ENCODE measurements at regions not wholly inside any gene's neighbourhood (a gene's known extent, or its start where the extent isn't known, plus 50 kb on each side); places are given as distances from the start of the nearest gene placed in this dataset.

DNA sequence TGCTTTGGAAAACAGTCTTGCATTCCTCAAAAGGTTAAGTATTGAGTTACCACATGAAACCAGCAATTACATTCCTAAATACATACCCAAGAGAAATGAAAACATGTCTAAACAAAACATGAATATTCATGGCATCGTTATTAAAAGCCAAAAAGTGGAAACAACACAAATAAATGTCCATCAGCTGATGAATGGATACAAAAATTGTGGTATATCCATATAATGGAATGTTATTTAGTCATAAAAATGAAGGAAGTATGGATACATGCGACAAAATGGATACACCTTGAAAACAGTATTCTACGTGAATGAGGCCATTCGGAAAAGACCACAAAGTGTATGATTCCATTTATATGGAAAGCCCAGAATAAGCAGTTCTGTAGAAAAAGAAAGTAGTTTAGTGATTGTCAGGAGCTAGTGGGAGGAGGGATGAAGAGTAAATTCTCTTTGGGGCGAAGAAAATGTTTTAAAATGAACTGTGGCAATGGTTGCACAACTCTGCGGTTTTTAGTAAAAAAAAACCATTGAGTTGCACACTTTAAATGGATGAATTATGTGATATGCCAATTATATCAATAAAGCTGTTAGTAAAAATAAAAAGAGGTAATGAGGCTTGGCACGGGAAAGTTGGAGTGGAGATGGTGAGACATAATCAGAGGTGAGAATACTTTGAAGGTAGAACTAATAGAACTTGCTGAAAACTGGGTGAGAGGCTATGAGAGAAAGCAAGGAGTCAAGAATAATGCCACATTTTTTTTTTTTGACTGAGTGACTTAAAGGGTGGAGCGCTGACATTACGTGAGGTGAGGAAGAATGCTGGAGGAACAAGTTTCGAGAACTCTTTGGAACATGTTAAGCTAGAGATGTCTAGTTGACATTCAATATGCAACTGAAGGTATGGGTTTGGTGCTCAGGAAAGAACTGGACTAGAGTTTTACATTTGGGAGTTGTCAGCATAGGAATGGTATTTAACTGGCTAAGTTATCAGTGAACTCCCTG is 194.9 kb upstream of the ZNF608 start:
- H3K4me3 ChIP-seq (ENCODE audit: low read depth, low read length), result no peak overlapping the region
- DNase-seq, result no peak
- no peaks in the 10 kb centered on the region for H3K9me3 ChIP-seq
- H3K4me1 ChIP-seq, result no peaks in the 10 kb centered on the region
- no peaks in the 10 kb centered on the region for H3K27me3 ChIP-seq
- TF ChIP-seq, protein P1, sequence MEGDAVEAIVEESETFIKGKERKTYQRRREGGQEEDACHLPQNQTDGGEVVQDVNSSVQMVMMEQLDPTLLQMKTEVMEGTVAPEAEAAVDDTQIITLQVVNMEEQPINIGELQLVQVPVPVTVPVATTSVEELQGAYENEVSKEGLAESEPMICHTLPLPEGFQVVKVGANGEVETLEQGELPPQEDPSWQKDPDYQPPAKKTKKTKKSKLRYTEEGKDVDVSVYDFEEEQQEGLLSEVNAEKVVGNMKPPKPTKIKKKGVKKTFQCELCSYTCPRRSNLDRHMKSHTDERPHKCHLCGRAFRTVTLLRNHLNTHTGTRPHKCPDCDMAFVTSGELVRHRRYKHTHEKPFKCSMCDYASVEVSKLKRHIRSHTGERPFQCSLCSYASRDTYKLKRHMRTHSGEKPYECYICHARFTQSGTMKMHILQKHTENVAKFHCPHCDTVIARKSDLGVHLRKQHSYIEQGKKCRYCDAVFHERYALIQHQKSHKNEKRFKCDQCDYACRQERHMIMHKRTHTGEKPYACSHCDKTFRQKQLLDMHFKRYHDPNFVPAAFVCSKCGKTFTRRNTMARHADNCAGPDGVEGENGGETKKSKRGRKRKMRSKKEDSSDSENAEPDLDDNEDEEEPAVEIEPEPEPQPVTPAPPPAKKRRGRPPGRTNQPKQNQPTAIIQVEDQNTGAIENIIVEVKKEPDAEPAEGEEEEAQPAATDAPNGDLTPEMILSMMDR (IDR thresholded peaks at IDR 0.05; ENCODE audit: low read depth, low read length), result no peak
- no peaks in the 10 kb centered on the region for H3K36me3 ChIP-seq

DNA sequence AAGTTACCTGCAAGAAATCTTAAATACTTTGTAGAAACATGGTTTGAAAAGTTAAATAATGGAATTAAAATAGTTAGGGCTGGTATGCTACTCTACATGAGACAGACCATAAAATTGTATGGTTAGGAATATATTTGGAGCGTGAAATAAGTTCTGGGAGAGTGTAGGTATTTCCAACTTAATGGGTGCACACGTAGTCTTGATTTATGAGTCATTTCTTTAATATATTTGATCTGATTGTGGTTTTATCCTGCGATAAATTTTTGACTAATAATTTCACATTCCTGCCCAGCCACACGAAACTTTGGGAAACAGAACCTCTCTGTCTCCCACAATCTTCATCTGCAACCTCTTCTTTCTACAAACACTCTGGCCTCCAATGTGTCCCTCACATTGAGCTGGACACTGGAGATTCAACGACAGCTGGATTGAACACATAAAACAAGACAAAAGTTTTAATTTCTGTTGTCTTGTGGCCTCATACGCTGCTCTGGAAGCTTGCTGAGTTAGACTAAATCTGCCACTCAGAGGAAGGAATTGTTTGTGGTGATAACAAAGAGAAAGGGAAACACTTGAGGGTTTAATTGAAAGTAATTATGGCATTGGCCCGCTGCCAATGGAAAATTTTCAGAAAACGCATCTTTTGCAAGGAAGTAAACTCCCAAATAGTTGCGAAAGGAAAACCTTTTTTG is 201.8 kb upstream of the ZNF608 start:
- Histone ChIP-seq H3K9me3 (no peaks in the 10 kb centered on the region), H3K27me3 (no peaks in the 10 kb centered on the region), H3K4me1 (no peaks in the 10 kb centered on the region), H3K4me3 (ENCODE audit: low read depth, low read length) (no peak overlapping the region), H3K36me3 (no peaks in the 10 kb centered on the region)
- TF ChIP-seq, protein P1 (IDR thresholded peaks at IDR 0.05; ENCODE audit: low read depth, low read length), result no peak
- DNase-seq, result no peak

DNA sequence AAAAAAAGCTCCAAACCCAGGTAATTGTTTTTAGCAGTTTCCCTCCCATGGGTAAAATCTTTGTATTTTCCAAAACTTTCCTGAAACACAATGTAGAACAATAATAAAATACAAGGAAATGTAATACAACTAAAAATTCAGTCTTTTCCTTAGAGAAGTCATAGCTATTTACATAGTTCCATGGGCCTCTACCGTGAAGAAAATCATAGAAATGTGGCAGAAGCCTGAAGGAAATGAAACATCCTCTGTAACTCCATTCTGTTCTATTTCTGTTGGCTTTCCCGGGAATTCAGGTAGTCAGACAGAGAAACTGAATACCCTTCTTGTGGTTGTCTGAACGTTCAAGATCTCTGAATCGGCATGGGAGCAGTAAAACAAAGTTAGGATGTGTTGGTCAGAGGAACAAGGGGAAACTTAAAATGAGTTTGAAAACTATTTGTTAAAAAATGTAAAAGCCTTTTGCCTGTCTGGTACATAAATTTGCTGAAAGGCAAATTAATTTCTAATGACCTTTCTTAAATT is 202.4 kb upstream of the ZNF608 start:
- Histone ChIP-seq H3K36me3 (no peaks in the 10 kb centered on the region), H3K27me3 (no peaks in the 10 kb centered on the region), H3K9me3 (no peaks in the 10 kb centered on the region), H3K4me3 (ENCODE audit: low read depth, low read length) (no peak overlapping the region), H3K4me1 (no peaks in the 10 kb centered on the region)
- DNase-seq, result no peak
- TF ChIP-seq, protein P1 (IDR thresholded peaks at IDR 0.05; ENCODE audit: low read depth, low read length), result no peak

DNA sequence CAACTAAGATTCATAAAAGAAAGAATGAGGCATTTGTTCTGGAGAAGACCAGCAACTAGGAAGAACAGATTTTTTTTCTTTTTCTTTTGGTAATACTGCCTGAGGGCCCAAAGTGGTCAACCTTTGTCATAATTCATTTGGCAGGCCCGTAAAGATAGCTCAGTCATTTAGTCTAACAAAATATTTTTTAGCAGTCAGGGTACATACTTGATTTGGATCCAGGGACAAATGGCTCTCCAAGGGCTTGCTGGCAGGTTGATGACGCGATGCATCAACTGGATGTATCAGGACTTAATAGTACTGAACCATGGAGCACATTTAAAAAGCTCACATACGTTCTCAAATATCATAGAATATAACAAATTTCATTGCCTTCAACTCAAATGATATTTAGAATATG is 203.4 kb upstream of the ZNF608 start:
- Histone ChIP-seq H3K9me3 (no peaks in the 10 kb centered on the region), H3K4me1 (no peaks in the 10 kb centered on the region), H3K27me3 (no peaks in the 10 kb centered on the region), H3K4me3 (ENCODE audit: low read depth, low read length) (no peak overlapping the region), H3K36me3 (no peaks in the 10 kb centered on the region)
- no peak for DNase-seq
- TF ChIP-seq, protein P1 (IDR thresholded peaks at IDR 0.05; ENCODE audit: low read depth, low read length), result no peak

DNA sequence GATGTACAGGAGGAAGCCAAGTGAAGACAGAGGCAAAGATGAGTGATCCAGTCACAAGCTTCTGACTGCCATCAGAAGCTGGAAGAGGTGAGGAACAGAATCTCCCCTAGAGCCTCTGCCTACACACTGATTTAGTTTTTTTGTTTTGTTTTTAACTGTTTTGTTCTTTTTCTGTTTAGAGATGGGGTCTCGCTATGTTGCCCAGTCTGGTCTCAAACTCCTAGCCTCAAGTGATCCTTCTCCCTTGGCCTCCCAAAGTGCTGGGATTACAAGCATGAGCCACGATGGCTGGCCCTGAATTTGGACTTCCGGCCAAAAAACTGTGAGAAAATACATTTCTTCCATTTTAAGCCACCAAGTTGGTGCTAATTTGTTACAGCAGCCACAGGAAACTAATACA is 204.7 kb upstream of the ZNF608 start:
- TF ChIP-seq, protein P1 (IDR thresholded peaks at IDR 0.05; ENCODE audit: low read depth, low read length), result no peak
- Histone ChIP-seq H3K27me3 (no peaks in the 10 kb centered on the region), H3K9me3 (no peaks in the 10 kb centered on the region), H3K4me3 (ENCODE audit: low read depth, low read length) (no peak overlapping the region), H3K36me3 (no peaks in the 10 kb centered on the region), H3K4me1 (no peaks in the 10 kb centered on the region)
- no peak for DNase-seq
